Effector memory CD4-positive, alpha-beta T cell (primary cell): ENCODE measurements at regions not wholly inside any gene's neighbourhood (a gene's known extent, or its start where the extent isn't known, plus 50 kb on each side); places are given as distances from the start of the nearest gene placed in this dataset.

Source experiments
- DNase-seq, 3 donors: peaks; one replicate each; pipeline ENCODE4 v3.0.0-alpha.2; 2020
- H3K27ac ChIP-seq: 2 replicates; pipeline ENCODE4 v1.7.0; 2013; ENCODE audit warnings: mild to moderate bottlenecking, low read length, moderate library complexity; ENCODE audit not compliant: insufficient read depth, poor library complexity, severe bottlenecking
- H3K27me3 ChIP-seq: replicated peaks from 2 replicates; pipeline ENCODE4 v1.7.0; 2013; ENCODE audit warnings: mild to moderate bottlenecking, low read length; ENCODE audit not compliant: insufficient read depth, control insufficient read depth, poor library complexity, severe bottlenecking
- H3K36me3 ChIP-seq: 2 replicates; pipeline ENCODE4 v1.7.0; 2013; ENCODE audit warnings: mild to moderate bottlenecking, low read length, moderate library complexity; ENCODE audit not compliant: control insufficient read depth, insufficient read depth
- H3K4me1 ChIP-seq: 2 replicates; pipeline ENCODE4 v1.7.0; 2013; ENCODE audit warnings: low read length, mild to moderate bottlenecking; ENCODE audit not compliant: control insufficient read depth, insufficient read depth, poor library complexity, severe bottlenecking
- H3K4me3 ChIP-seq: 2 replicates; pipeline ENCODE4 v1.7.0; 2013; ENCODE audit warnings: low read length, low read depth, mild to moderate bottlenecking; ENCODE audit not compliant: insufficient read depth, poor library complexity, severe bottlenecking
- H3K9me3 ChIP-seq: 2 replicates; pipeline ENCODE4 v1.7.0; 2013; ENCODE audit warnings: mild to moderate bottlenecking, low read length, moderate library complexity; ENCODE audit not compliant: control insufficient read depth

DNA sequence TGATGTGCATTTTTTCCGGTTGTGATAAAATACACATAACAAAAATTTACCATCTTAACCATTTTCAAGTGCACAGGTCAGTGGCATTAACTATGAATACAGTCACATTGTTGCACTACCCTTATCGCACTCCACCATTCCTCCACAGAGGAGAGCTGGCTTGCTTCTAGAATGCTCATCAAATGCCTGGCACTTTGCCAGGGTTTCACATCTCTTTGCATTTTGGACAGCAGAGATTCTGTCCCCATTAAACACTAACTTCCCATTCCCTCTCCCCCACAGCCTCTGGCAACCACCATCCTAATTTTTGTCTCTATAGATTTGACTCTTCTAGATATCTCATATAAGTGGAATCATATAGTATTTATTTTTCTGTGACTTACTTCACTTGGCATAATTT, 165.0 kb downstream of the ASB1 start:
- H3K36me3 ChIP-seq = no peaks in the 10 kb centered on the region
- no peaks in the 10 kb centered on the region for H3K9me3 ChIP-seq
- H3K27ac ChIP-seq = no peak overlapping the region
- no peak overlapping the region for H3K4me3 ChIP-seq
- H3K27me3 ChIP-seq = no peaks in the 10 kb centered on the region
- H3K4me1 ChIP-seq = no peaks in the 10 kb centered on the region
- DNase-seq = no peak

DNA sequence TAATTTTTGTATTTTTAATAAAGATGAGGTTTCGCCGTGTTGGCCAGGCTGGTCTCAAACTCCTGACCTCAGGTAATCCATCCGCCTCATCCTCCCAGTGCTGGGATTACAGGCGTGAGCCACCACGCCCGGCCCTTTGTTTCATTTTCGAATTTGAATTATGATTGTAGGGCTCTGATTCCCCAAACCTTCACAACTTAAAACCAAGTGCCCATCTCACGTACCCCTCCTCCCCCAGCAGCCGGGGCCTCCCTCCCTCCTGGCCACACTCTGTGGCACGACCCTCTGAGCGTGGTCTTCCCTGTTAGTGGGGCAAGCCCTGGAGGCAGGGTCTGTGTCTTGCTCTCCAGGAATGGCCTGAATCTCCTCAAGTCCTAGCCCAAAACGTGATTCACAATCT, 166.5 kb downstream of the ASB1 start:
- H3K4me1 ChIP-seq = no peaks in the 10 kb centered on the region
- no peak for DNase-seq
- no peak overlapping the region for H3K27ac ChIP-seq
- no peaks in the 10 kb centered on the region for H3K9me3 ChIP-seq
- no peaks in the 10 kb centered on the region for H3K36me3 ChIP-seq
- H3K4me3 ChIP-seq = no peak overlapping the region
- H3K27me3 ChIP-seq = no peaks in the 10 kb centered on the region

DNA sequence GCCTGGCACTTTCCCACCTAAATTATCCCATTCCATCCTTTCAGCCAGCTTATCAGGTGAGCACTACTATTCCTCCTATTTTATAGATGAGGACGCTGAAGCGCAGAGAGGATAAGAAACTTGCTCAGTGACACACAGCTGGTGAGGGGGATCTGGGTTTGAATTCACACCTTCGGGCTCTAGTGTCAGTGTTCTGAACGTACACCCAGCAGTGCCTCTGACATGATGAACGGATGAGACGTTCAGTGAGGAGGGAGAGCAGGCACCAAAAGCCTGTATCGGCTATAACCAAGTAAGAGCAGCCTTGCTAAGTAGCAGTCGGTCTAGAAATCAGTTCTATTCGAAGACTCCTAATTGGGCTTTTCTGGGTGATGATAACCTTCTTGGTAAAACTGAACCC, 167.0 kb downstream of the ASB1 start:
- Histone ChIP-seq H3K27me3 (no peaks in the 10 kb centered on the region), H3K4me3 (no peak overlapping the region)
- DNase-seq = no peak

DNA sequence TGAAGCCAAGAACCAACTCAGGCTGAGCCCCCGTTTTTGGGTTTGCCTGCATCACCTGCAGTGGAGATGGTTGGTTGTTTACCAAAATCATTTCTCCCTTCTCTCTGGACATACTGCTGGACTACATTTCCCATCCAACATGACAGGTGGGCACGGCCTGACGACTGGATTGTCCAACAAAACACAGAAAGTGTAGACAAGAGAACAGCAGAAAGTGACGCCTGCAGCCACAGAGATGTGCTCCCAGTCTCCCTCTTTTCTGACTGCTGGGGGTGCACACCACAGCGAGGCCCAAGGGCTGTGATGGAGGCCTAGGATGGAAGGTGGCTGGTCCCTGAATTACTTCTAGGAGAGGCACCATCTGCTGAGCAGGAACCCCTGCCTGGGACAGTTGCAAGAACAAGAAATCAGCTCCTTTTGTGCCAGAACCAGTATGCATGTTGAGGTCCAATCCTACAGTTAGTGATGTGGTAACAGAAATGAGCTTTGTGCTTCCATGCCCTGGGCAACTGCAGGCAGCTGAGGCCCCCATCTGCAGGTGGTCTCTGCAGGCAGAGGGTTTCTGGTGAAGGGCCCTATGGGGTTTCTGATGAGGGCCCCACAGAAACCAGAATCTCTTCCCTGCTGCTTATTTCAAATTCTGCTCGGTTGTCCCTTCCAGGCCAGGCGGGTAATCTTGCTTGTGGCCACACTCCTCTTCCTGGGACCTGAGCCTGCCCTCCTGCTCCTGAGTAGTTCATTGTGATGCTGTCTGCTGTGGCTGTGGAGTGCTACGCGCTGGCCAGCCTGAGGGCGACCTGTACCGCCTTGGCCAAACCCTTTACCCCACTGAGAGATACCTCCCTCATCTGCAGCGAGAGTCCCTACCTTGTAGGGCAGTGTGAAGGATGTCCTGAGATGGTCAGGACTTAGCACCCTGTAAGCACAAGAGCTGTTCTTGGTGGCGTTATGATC, 168.3 kb downstream of the ASB1 start:
- H3K36me3 ChIP-seq = no peaks in the 10 kb centered on the region
- no peaks in the 10 kb centered on the region for H3K9me3 ChIP-seq
- DNase-seq = no peak
- H3K4me1 ChIP-seq = no peaks in the 10 kb centered on the region
- no peaks in the 10 kb centered on the region for H3K27me3 ChIP-seq
- no peak overlapping the region for H3K27ac ChIP-seq
- H3K4me3 ChIP-seq = no peak overlapping the region

More for the DNA sequence above, 167.0 kb downstream of the ASB1 start:
- H3K9me3 ChIP-seq = no peaks in the 10 kb centered on the region
- no peak overlapping the region for H3K27ac ChIP-seq
- no peaks in the 10 kb centered on the region for H3K36me3 ChIP-seq
- H3K4me1 ChIP-seq = no peaks in the 10 kb centered on the region

- no peaks in the 10 kb centered on the region for H3K27me3 ChIP-seq
- H3K4me3 ChIP-seq = no peak overlapping the region
- H3K36me3 ChIP-seq = no peaks in the 10 kb centered on the region
- H3K9me3 ChIP-seq = no peaks in the 10 kb centered on the region
- DNase-seq = no peak
- no peak overlapping the region for H3K27ac ChIP-seq
- no peaks in the 10 kb centered on the region for H3K4me1 ChIP-seq
These were observed 169.2 kb downstream of the ASB1 start for GRCh38 chr2:238595750-238596570.

DNA sequence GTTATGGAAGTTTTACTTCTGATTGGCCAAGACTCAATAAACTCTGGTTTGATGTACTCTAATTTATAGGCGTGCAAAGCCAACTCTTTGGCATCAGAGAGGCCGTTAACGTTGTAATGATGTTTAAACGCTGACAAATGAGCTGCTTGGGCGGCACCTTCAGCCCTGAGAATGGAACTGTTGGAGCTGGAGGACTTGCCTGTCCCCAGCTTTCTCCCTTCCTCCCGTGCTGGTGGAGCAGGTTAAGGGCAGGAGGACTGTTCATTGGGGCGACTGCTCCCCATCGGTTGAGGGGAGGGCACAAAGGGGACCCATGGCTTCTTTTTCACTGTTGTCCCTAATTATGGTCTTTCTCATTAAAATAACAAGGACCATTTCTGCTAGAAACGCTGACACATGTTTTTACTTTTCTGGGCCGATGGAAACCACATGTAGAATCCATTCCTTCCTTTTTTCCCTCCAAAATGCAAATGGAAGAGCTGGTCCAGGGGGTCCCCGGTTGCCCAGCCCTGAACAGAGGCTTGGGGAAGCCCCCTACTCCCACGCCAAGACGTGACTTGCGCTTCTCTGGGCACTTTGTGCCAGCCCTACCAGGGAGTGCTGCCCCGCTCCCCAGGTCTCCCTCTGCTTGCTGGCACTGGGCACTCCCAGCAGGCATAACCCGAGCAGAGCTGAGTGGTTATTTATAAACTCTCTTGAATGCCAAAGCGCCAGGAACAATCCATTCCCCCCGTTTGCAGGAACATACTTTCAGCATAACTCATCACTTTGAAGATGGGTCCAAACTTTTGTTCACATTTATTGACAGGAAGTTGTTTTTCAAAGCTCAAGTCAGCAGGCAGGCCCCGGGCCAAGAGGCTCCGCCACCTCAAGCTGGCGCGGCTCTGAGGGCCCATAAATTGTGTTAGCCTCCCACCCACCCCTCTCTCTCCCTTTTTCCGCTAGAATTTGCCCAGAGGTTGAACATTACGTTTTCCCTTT, 170.1 kb downstream of the ASB1 start:
- H3K4me3 ChIP-seq = no peak overlapping the region
- no peaks in the 10 kb centered on the region for H3K36me3 ChIP-seq
- H3K27ac ChIP-seq = no peak overlapping the region
- H3K9me3 ChIP-seq = no peaks in the 10 kb centered on the region
- no peaks in the 10 kb centered on the region for H3K27me3 ChIP-seq
- no peaks in the 10 kb centered on the region for H3K4me1 ChIP-seq
- DNase-seq = no peak

DNA sequence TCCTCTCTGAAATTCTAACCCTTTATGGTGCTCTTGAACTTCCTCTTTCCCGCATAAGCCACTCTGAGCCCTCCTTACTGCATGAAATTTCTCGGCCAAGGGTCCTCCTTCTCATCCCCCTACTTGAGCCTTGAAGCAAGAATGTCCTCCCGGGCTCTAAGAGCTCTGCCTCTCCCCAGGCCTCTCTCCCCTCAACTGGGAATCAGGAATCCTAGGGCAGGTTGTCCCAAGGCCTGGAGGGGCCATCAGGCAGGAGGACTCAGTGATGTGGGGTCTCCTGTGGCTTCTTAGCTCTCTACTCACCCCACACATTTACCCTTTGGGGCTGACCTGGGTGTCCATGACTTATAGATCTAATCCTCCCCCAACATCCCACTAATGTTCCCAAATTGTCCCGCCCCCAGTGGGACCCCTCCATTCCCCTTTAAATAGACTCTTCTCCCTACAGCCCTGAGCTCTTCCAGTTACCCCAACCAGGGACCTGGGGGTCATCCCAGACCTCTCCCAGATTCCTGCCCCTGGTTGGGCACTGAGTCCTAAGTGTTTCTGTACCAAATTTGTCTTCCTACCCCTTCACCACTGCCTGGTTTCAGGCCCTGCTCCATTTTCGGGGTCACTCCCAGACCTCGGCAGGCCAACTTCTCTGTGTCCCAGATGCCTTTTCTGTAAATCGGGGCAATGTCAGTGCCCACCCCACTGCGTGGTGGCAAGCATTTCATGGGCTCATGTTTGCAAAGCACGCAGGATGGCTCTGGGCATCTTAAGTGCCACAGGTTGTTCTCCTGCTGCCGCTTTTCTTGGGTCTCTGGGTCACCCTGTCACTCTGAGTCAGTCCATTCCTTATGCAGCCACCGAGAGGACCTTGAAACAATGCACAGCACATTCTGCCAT, 171.2 kb downstream of the ASB1 start:
- H3K4me3 ChIP-seq = no peak overlapping the region
- no peak for DNase-seq
- H3K27ac ChIP-seq = no peak overlapping the region

DNA sequence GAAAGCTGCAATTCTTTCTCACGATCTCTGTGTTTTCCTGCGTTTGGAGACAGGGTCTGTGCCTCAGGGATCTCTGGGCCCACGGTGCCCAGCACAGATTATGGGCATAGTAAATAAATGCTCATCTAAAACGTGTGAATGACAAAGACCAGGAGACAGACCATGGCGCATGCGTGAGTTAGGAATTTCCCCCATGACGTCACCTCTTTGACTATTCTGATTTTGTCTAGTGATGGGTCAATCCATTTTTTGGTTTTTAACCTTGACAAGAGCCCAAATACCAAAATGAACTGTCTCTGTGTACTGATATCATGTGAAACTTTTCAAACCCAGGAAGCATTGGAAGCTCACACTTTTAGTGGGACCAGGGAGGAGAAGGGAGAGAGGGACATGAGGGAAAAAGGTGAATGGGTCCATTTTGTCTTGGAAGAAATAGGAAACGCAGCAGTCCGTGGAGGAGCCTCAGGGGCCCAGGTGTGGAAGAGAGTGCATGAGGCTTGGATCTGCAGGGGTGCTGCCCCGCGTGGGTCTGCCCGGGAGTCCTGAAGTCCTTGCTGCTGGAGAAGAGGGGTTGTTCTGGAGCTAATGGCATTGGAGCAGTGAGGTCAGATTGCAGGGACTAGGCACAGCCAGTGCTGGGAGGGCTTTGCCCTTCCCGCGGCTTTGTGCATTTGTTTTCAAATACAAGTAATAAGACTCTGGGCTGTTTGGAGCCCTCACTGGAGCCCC, 172.2 kb downstream of the ASB1 start:
- Histone ChIP-seq H3K9me3 (no peaks in the 10 kb centered on the region), H3K36me3 (no peaks in the 10 kb centered on the region), H3K27me3 (no peaks in the 10 kb centered on the region), H3K27ac (no peak overlapping the region), H3K4me1 (no peaks in the 10 kb centered on the region), H3K4me3 (no peak overlapping the region)
- no peak for DNase-seq

More for the DNA sequence above, 171.2 kb downstream of the ASB1 start:
- Histone ChIP-seq H3K36me3 (no peaks in the 10 kb centered on the region), H3K27me3 (no peaks in the 10 kb centered on the region), H3K9me3 (no peaks in the 10 kb centered on the region), H3K4me1 (no peaks in the 10 kb centered on the region)
